IMR-90 (cell line): ENCODE measurements at regions not wholly inside any gene's neighbourhood (a gene's known extent, or its start where the extent isn't known, plus 50 kb on each side); places are given as distances from the start of the nearest gene placed in this dataset.

Source experiments
- ATAC-seq: fragments of 200-7000 bp; cut with Tn5 transposase; 2 replicates; pipeline ENCODE4 v1.9.1; 2020; ENCODE audit warnings: low read depth, mild to moderate bottlenecking, moderate library complexity
- BruUV-seq: library from RNA; stranded (reverse); fragments of 400-500 nt; replicated peaks from 2 replicates; lab custom pipeline; 2021; lab: Mats Ljungman, UMichigan
- CTCF ChIA-PET: fragments of 300-600 bp; formaldehyde crosslinking; extraction: SDS; loops from one replicate; lab custom pipeline; 2021; ENCODE audit warnings: antibody characterized with exemption; lab: Yijun Ruan, JAX
- POLR2A ChIA-PET: fragments of 300-600 bp; sonication (Branson Sonifier 250); formaldehyde crosslinking; loops from one replicate; lab custom pipeline; 2022; ENCODE audit warnings: antibody characterized with exemption; ENCODE audit not compliant: unreplicated experiment; lab: Charles Lee
- DNase-seq: peaks from one replicate; pipeline ENCODE4 v3.0.0; 2013
- H2AFZ ChIP-seq: replicated peaks from 2 replicates; pipeline ENCODE3; 2013; ENCODE audit warnings: low read length, mild to moderate bottlenecking; ENCODE audit not compliant: poor library complexity
- H2AK5ac ChIP-seq: 2 replicates; pipeline ENCODE4 v1.6.1; 2013; ENCODE audit warnings: low read depth, low read length, inconsistent platforms
- H2AK9ac ChIP-seq: replicated peaks from 2 replicates; pipeline ENCODE3; 2013; ENCODE audit warnings: mild to moderate bottlenecking, low read depth, low read length, moderate library complexity; ENCODE audit not compliant: poor library complexity
- H2BK120ac ChIP-seq: 2 replicates; pipeline ENCODE4 v1.6.1; 2013; ENCODE audit warnings: low read depth, low read length, inconsistent platforms
- H2BK15ac ChIP-seq: 3 replicates; pipeline ENCODE4 v1.6.1; 2013; ENCODE audit warnings: low read depth, low read length, inconsistent platforms
- H2BK20ac ChIP-seq: 2 replicates; pipeline ENCODE4 v1.6.1; 2013; ENCODE audit warnings: low read depth, mild to moderate bottlenecking, inconsistent platforms, low read length, moderate library complexity
- H2BK5ac ChIP-seq: 2 replicates; pipeline ENCODE4 v1.6.1; 2013; ENCODE audit warnings: mild to moderate bottlenecking, low read depth, low read length, inconsistent platforms; ENCODE audit not compliant: poor library complexity, severe bottlenecking
- H3K14ac ChIP-seq: replicated peaks from 2 replicates; pipeline ENCODE4 v1.6.1; 2013; ENCODE audit warnings: low read depth, low read length, inconsistent platforms
- H3K18ac ChIP-seq: 2 replicates; pipeline ENCODE4 v1.6.1; 2013; ENCODE audit warnings: low read depth, low read length, control low read depth
- H3K23ac ChIP-seq: 2 replicates; pipeline ENCODE4 v1.6.1; 2013; ENCODE audit warnings: low read depth, low read length, inconsistent platforms
- H3K27ac ChIP-seq: 2 replicates; pipeline ENCODE4 v1.5.1; 2013; ENCODE audit warnings: mild to moderate bottlenecking, control low read depth, low read length; ENCODE audit not compliant: insufficient read depth
- H3K27me3 ChIP-seq: 2 replicates; pipeline ENCODE4 v1.6.1; 2013; ENCODE audit warnings: low read length; ENCODE audit not compliant: control insufficient read depth, insufficient read depth
- H3K36me3 ChIP-seq: 2 replicates; pipeline ENCODE4 v1.6.1; 2013; ENCODE audit warnings: low read length, mixed read lengths; ENCODE audit not compliant: control insufficient read depth, insufficient read depth
- H3K4ac ChIP-seq: 2 replicates; pipeline ENCODE4 v1.6.1; 2013; ENCODE audit warnings: low read depth, low read length, inconsistent platforms
- H3K4me1 ChIP-seq: 2 replicates; pipeline ENCODE4 v1.6.1; 2013; ENCODE audit warnings: low read length, mixed read lengths; ENCODE audit not compliant: control insufficient read depth, insufficient read depth
- H3K4me2 ChIP-seq: 2 replicates; pipeline ENCODE4 v1.6.1; 2013; ENCODE audit warnings: low read depth, mild to moderate bottlenecking, control low read depth, low read length, moderate library complexity
- H3K4me3 ChIP-seq: 2 replicates; pipeline ENCODE4 v1.5.1; 2013; ENCODE audit warnings: low read depth, mild to moderate bottlenecking, control low read depth, low read length, moderate library complexity; ENCODE audit not compliant: insufficient read depth
- H3K56ac ChIP-seq: 2 replicates; pipeline ENCODE4 v1.6.1; 2013; ENCODE audit warnings: low read length, inconsistent platforms; ENCODE audit not compliant: insufficient read depth; ENCODE audit errors: extremely low read depth
- H3K79me1 ChIP-seq, 2 experiments: 2 replicates each; pipeline ENCODE4 v1.6.1; 2013; ENCODE audit warnings: low read length in 2 of 2, inconsistent platforms in 1 of 2, low read depth in 1 of 2
- H3K9ac ChIP-seq: 2 replicates; pipeline ENCODE4 v1.6.1; 2013; ENCODE audit warnings: low read depth, low read length, control low read depth
- H3K9me1 ChIP-seq: 2 replicates; pipeline ENCODE4 v1.6.1; 2013; ENCODE audit warnings: low read length, inconsistent platforms; ENCODE audit not compliant: insufficient read depth
- H3K9me3 ChIP-seq: 2 replicates; pipeline ENCODE4 v1.6.1; 2013; ENCODE audit warnings: low read length; ENCODE audit not compliant: control insufficient read depth, insufficient read depth
- H4K20me1 ChIP-seq: 2 replicates; pipeline ENCODE4 v1.6.1; 2013; ENCODE audit warnings: low read length, inconsistent platforms; ENCODE audit not compliant: insufficient read depth
- H4K5ac ChIP-seq: 2 replicates; pipeline ENCODE4 v1.6.1; 2013; ENCODE audit warnings: mild to moderate bottlenecking, low read depth, low read length, control low read depth
- H4K8ac ChIP-seq, 2 experiments: 2 replicates each; pipeline ENCODE4 v1.6.1; 2013; ENCODE audit warnings: low read depth in 2 of 2, low read length in 2 of 2, control low read depth in 1 of 2, inconsistent platforms in 1 of 2
- H4K91ac ChIP-seq: 2 replicates; pipeline ENCODE4 v1.6.1; 2013; ENCODE audit warnings: low read depth, low read length, inconsistent platforms; ENCODE audit not compliant: insufficient read depth
- CEBPB ChIP-seq: IDR thresholded peaks from 2 replicates; pipeline ENCODE4 v1.6.1; 2012; ENCODE audit warnings: low read depth, low read length, improper control_type of control experiment
- ELK1 ChIP-seq: fragments of 150-350 bp; IDR thresholded peaks from 2 replicates; pipeline ENCODE4 v1.6.1; 2016; ENCODE audit warnings: low read depth, mild to moderate bottlenecking, low read length, moderate library complexity, borderline replicate concordance
- NFE2L2 ChIP-seq: fragments of 150-350 bp; IDR thresholded peaks from 2 replicates; pipeline ENCODE4 v1.6.1; 2016; ENCODE audit warnings: low read depth, mild to moderate bottlenecking, low read length
- RAD21 ChIP-seq: IDR thresholded peaks from 2 replicates; pipeline ENCODE4 v1.6.1; 2012; ENCODE audit warnings: low read length, improper control_type of control experiment
- WGBS, 2 experiments: methylation state at CpG; one replicate each; pipeline versions ENCODE4 v1.1.5 to v1.1.7; 2013; ENCODE audit warnings: missing lambda C conversion rate in 2 of 2; ENCODE audit not compliant: insufficient read length in 1 of 2; ENCODE audit errors: extremely low coverage in 2 of 2; 5-methylcytosine and 5-hydroxymethylcytosine counted together
- dilution Hi-C: fragments of 300-500 bp; cut with HindIII; formaldehyde crosslinking; loops from one replicate; pipeline ENCODE4 v1.14.3; 2018; ENCODE audit warnings: low sequenced_read_pairs; ENCODE audit not compliant: unreplicated experiment
- in situ Hi-C: fragments of 300-500 bp; cut with MboI; formaldehyde crosslinking; loops from 3 replicates; pipeline ENCODE4 v1.14.3; 2019; ENCODE audit warnings: low sequenced_read_pairs, inconsistent platforms, mixed read lengths
- intact Hi-C: fragments of 100-400 bp; cut with micrococcal nuclease; formaldehyde crosslinking; loops from 2 replicates; pipeline ENCODE4 v1.10.0; 2022

GRCh38 chr3:144586382-144586781, 614.8 kb downstream of the DIPK2A start:
- Histone ChIP-seq H3K79me1 (no peaks in the 10 kb centered on the region), H3K14ac (no peak overlapping the region), H4K91ac (no peak overlapping the region), H3K9me3 (no peaks in the 10 kb centered on the region), H4K20me1 (no peaks in the 10 kb centered on the region), H3K56ac (no peak overlapping the region), H3K27me3 (no peaks in the 10 kb centered on the region), H2BK120ac (peak overlapping the region; percentile 57; the same call in 1 of the 2 replicates), H2BK15ac (no peak overlapping the region), H3K4ac (no peak overlapping the region), H3K9ac (no peak overlapping the region), H3K18ac (peak overlapping the region; percentile 74), H3K4me1 (no peaks in the 10 kb centered on the region; the same call in 1 of the 2 replicates), H3K23ac (no peak overlapping the region), H2AK9ac (no peak overlapping the region), H3K27ac (peak overlapping the region; percentile 16; the same call in 1 of the 2 replicates), H4K5ac (peak overlapping the region; percentile 45; the same call in 1 of the 2 replicates), H3K36me3 (no peaks in the 10 kb centered on the region), H3K9me1 (no peaks in the 10 kb centered on the region), H2BK20ac (no peak overlapping the region), H4K8ac (no peak overlapping the region), H2AK5ac (no peak overlapping the region), H3K4me3 (no peak overlapping the region), H2BK5ac (peak overlapping the region; percentile 45), H2AFZ (no peak overlapping the region), H3K4me2 (no peak overlapping the region)
- BruUV-seq: no TSS peak
- intact Hi-C loops (no loop called here), in situ Hi-C loops (no loop called here), dilution Hi-C loops (no loop called here)
- ChIA-PET CTCF (no interaction called here), POLR2A (no interaction called here)
- peak; percentile 31 for ATAC-seq
- TF ChIP-seq NFE2L2 (peak; percentile 95), RAD21 (no peak), ELK1 (no peak), CEBPB (peak; percentile 50; the same call in 1 of the 2 replicates)
- peak; percentile 66 for DNase-seq
- WGBS, 2 experiments: no CpG with 5 or more reads among the region's 3 CpGs
